Liver (tissue), 3 donors: ENCODE measurements at regions not wholly inside any gene's neighbourhood (a gene's known extent, or its start where the extent isn't known, plus 50 kb on each side); places are given as distances from the start of the nearest gene placed in this dataset.

Experiments
- EGR1 ChIP-seq, 2 donors: IDR thresholded peaks; 2 replicates each; pipeline ENCODE4 v1.6.1; 2016 to 2018; ENCODE audit warnings: antibody characterized with exemption in 2 of 2, low read depth in 2 of 2
- RAD21 ChIP-seq, 2 donors: IDR thresholded peaks; 2 replicates each; pipeline ENCODE4 v1.6.1; 2016; ENCODE audit warnings: antibody characterized with exemption in 2 of 2, mild to moderate bottlenecking in 2 of 2
- SP1 ChIP-seq: IDR thresholded peaks from 2 replicates; pipeline ENCODE4 v1.6.1; 2018; ENCODE audit warnings: antibody characterized with exemption, mild to moderate bottlenecking
- TAF1 ChIP-seq: conservative IDR thresholded peaks from 2 replicates; pipeline ENCODE4 v1.6.1; 2016; ENCODE audit warnings: antibody characterized with exemption, mild to moderate bottlenecking
- YY1 ChIP-seq: IDR thresholded peaks from 2 replicates; pipeline ENCODE4 v1.6.1; 2016; ENCODE audit warnings: antibody characterized with exemption, mild to moderate bottlenecking
- TF ChIP-seq, protein P1 (sequence below): fragments of 150-350 bp; IDR thresholded peaks from 2 replicates; pipeline ENCODE4 v1.5.1; 2017; ENCODE audit warnings: improper control_type of control experiment, low read depth, low read length; ENCODE audit not compliant: missing input control
- TF ChIP-seq, protein P2 (sequence below): IDR thresholded peaks from 2 replicates; pipeline ENCODE4 v1.6.1; 2016; ENCODE audit warnings: antibody characterized with exemption
- TF ChIP-seq, protein P3 (sequence below): IDR thresholded peaks from 2 replicates; pipeline ENCODE4 v1.6.1; 2016; ENCODE audit warnings: antibody characterized with exemption, mild to moderate bottlenecking
- TF ChIP-seq, protein P4 (sequence below): IDR thresholded peaks from 2 replicates; pipeline ENCODE4 v1.6.1; 2016; ENCODE audit warnings: antibody characterized with exemption
- donor health status: healthy.
- donor health status: healthy.

DNA sequence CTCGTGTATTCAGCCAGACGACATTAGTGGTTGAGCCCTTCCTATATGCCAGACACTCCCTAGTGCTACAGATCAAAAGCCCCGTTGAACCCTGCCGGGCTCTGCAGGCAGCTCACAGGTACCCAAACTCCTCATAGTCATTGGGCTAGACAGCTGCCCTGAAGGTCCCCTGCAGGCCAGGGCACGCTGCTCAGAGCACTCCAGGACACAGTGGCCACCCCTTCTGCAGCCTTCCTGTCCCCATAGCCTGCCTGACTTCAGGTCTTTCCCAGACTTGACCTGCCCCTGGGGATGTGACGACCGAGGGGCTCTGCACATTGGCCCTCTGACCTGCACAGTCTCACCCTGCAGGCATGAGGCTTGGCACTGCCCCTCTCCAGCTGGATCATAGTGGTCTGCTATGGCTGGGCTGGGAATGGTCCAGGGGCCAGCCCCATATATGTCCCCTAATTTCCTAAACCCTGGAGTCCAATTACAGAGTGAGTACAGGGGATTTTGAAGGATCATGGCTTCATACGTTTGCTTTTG lies 64.2 kb upstream of the UBAC2 start:
- TF ChIP-seq, protein P1, sequence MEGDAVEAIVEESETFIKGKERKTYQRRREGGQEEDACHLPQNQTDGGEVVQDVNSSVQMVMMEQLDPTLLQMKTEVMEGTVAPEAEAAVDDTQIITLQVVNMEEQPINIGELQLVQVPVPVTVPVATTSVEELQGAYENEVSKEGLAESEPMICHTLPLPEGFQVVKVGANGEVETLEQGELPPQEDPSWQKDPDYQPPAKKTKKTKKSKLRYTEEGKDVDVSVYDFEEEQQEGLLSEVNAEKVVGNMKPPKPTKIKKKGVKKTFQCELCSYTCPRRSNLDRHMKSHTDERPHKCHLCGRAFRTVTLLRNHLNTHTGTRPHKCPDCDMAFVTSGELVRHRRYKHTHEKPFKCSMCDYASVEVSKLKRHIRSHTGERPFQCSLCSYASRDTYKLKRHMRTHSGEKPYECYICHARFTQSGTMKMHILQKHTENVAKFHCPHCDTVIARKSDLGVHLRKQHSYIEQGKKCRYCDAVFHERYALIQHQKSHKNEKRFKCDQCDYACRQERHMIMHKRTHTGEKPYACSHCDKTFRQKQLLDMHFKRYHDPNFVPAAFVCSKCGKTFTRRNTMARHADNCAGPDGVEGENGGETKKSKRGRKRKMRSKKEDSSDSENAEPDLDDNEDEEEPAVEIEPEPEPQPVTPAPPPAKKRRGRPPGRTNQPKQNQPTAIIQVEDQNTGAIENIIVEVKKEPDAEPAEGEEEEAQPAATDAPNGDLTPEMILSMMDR: no peak
- TF ChIP-seq, protein P2, sequence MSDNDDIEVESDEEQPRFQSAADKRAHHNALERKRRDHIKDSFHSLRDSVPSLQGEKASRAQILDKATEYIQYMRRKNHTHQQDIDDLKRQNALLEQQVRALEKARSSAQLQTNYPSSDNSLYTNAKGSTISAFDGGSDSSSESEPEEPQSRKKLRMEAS: no peak
- TF ChIP-seq YY1: no peak
- TF ChIP-seq, protein P3, sequence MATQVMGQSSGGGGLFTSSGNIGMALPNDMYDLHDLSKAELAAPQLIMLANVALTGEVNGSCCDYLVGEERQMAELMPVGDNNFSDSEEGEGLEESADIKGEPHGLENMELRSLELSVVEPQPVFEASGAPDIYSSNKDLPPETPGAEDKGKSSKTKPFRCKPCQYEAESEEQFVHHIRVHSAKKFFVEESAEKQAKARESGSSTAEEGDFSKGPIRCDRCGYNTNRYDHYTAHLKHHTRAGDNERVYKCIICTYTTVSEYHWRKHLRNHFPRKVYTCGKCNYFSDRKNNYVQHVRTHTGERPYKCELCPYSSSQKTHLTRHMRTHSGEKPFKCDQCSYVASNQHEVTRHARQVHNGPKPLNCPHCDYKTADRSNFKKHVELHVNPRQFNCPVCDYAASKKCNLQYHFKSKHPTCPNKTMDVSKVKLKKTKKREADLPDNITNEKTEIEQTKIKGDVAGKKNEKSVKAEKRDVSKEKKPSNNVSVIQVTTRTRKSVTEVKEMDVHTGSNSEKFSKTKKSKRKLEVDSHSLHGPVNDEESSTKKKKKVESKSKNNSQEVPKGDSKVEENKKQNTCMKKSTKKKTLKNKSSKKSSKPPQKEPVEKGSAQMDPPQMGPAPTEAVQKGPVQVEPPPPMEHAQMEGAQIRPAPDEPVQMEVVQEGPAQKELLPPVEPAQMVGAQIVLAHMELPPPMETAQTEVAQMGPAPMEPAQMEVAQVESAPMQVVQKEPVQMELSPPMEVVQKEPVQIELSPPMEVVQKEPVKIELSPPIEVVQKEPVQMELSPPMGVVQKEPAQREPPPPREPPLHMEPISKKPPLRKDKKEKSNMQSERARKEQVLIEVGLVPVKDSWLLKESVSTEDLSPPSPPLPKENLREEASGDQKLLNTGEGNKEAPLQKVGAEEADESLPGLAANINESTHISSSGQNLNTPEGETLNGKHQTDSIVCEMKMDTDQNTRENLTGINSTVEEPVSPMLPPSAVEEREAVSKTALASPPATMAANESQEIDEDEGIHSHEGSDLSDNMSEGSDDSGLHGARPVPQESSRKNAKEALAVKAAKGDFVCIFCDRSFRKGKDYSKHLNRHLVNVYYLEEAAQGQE: no peak
- TF ChIP-seq TAF1: no peak
- TF ChIP-seq, protein P4, sequence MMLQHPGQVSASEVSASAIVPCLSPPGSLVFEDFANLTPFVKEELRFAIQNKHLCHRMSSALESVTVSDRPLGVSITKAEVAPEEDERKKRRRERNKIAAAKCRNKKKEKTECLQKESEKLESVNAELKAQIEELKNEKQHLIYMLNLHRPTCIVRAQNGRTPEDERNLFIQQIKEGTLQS: no peak
- no peak for TF ChIP-seq SP1
- no peak for TF ChIP-seq RAD21 (IDR thresholded peaks at IDR 0.05)
- TF ChIP-seq EGR1 (IDR thresholded peaks at IDR 0.05; ENCODE audit: low read depth in 2 of 2): no peak
